CD4-positive, alpha-beta T cell treated with Interleukin-12 subunit alpha and Interleukin-12 subunit beta, for 1 hour (primary cell): ENCODE measurements at regions not wholly inside any gene's neighbourhood (a gene's known extent, or its start where the extent isn't known, plus 50 kb on each side); places are given as distances from the start of the nearest gene placed in this dataset.

Experiments
- DNase-seq: peaks from one replicate; pipeline ENCODE4 v3.0.0-alpha.2; 2020

GRCh38 chr10:21166557-21167287 lies 269.6 kb upstream of the NEBL start:
- no peak for DNase-seq

- DNase-seq, result no peak
These were observed 268.4 kb upstream of the NEBL start for GRCh38 chr10:21165489-21165888.

- no peak for DNase-seq
These were observed 267.6 kb upstream of the NEBL start for GRCh38 chr10:21164687-21165086.

- no peak for DNase-seq
These were observed 265.8 kb upstream of the NEBL start for GRCh38 chr10:21162948-21163347.

- DNase-seq, result no peak
These were observed 264.5 kb upstream of the NEBL start for GRCh38 chr10:21161647-21162046.

GRCh38 chr10:21161090-21161625 lies 264.0 kb upstream of the NEBL start:
- no peak for DNase-seq

GRCh38 chr10:21160116-21160515 lies 263.0 kb upstream of the NEBL start:
- DNase-seq, result no peak

- no peak for DNase-seq
These were observed 262.6 kb upstream of the NEBL start for GRCh38 chr10:21159669-21160068.

GRCh38 chr10:21158301-21158700 lies 261.2 kb upstream of the NEBL start:
- no peak for DNase-seq

- no peak for DNase-seq
These were observed 260.6 kb upstream of the NEBL start for GRCh38 chr10:21157664-21158063.

GRCh38 chr10:21150166-21150565 lies 253.1 kb upstream of the NEBL start:
- DNase-seq, result no peak

GRCh38 chr10:21146436-21146789 lies 249.3 kb upstream of the NEBL start:
- no peak for DNase-seq

GRCh38 chr10:21145751-21146435 lies 248.8 kb upstream of the NEBL start:
- no peak for DNase-seq

- no peak for DNase-seq
These were observed 246.9 kb upstream of the NEBL start for GRCh38 chr10:21144047-21144446.

GRCh38 chr10:21141946-21142492 lies 244.9 kb upstream of the NEBL start:
- no peak for DNase-seq

GRCh38 chr10:21138769-21139340 lies 241.7 kb upstream of the NEBL start:
- DNase-seq, result no peak

GRCh38 chr10:21135023-21135931 lies 238.2 kb upstream of the NEBL start:
- DNase-seq, result no peak

- no peak for DNase-seq
These were observed 237.5 kb upstream of the NEBL start for GRCh38 chr10:21134645-21135022.

- DNase-seq, result no peak
These were observed 233.8 kb upstream of the NEBL start for GRCh38 chr10:21130683-21131442.

GRCh38 chr10:21130108-21130507 lies 233.0 kb upstream of the NEBL start:
- DNase-seq, result no peak

- no peak for DNase-seq
These were observed 228.5 kb upstream of the NEBL start for GRCh38 chr10:21125471-21126228.
